BE2C (cell line): ENCODE measurements at regions not wholly inside any gene's neighbourhood (a gene's known extent, or its start where the extent isn't known, plus 50 kb on each side); places are given as distances from the start of the nearest gene placed in this dataset.
A peak's percentile ranks its signal among the peaks of the same experiment; 100 is the strongest.

ENCODE experiments used
- DNase-seq: peaks from one replicate; pipeline ENCODE4 v3.0.0-alpha.2; 2020
- H3K27me3 ChIP-seq: fragments of 250-450 bp; sonication (Bioruptor Pico); 2 replicates; pipeline ENCODE4 v1.5.1; 2020; ENCODE audit warnings: mild to moderate bottlenecking
- H3K36me3 ChIP-seq: fragments of 250-450 bp; sonication (Bioruptor Pico); 2 replicates; pipeline ENCODE4 v1.5.1; 2020; ENCODE audit warnings: mild to moderate bottlenecking
- H3K4me1 ChIP-seq: fragments of 250-450 bp; sonication (Bioruptor Pico); 2 replicates; pipeline ENCODE4 v1.5.1; 2020
- H3K4me3 ChIP-seq: 2 replicates; pipeline ENCODE4 v1.5.1; 2011; ENCODE audit warnings: low read depth, low read length
- H3K9me3 ChIP-seq: fragments of 250-450 bp; sonication (Bioruptor Pico); 2 replicates; pipeline ENCODE4 v1.5.1; 2020
- CTCF ChIP-seq: IDR thresholded peaks from 2 replicates; pipeline ENCODE4 v1.5.1; 2012; ENCODE audit warnings: mild to moderate bottlenecking, low read depth, low read length

GRCh38 chr3:106398891-106399600, 530.2 kb upstream of the CBLB start:
- Histone ChIP-seq H3K9me3 (no peaks in the 10 kb centered on the region), H3K4me3 (no peak overlapping the region), H3K36me3 (no peaks in the 10 kb centered on the region), H3K27me3 (no peaks in the 10 kb centered on the region), H3K4me1 (peaks cover 13% of the 10 kb centered on the region)
- no peak for DNase-seq
- no peak for TF ChIP-seq CTCF

- no peaks in the 10 kb centered on the region for H3K9me3 ChIP-seq
- H3K4me3 ChIP-seq, result no peak overlapping the region
- H3K27me3 ChIP-seq, result no peaks in the 10 kb centered on the region
- TF ChIP-seq CTCF, result no peak
- H3K4me1 ChIP-seq, result peaks cover 15% of the 10 kb centered on the region
- H3K36me3 ChIP-seq, result no peaks in the 10 kb centered on the region
- no peak for DNase-seq
Observed at GRCh38 chr3:106399761-106400160, 530.9 kb upstream of the CBLB start.

- DNase-seq, result no peak
- peaks cover 15% of the 10 kb centered on the region for H3K4me1 ChIP-seq
- H3K9me3 ChIP-seq, result no peaks in the 10 kb centered on the region
- no peaks in the 10 kb centered on the region for H3K36me3 ChIP-seq
- no peak for TF ChIP-seq CTCF
- no peaks in the 10 kb centered on the region for H3K27me3 ChIP-seq
- H3K4me3 ChIP-seq, result no peak overlapping the region
Observed at GRCh38 chr3:106401666-106402490, 533.1 kb upstream of the CBLB start.

GRCh38 chr3:106403371-106404145, 534.7 kb upstream of the CBLB start:
- H3K4me1 ChIP-seq, result peaks cover 15% of the 10 kb centered on the region
- no peaks in the 10 kb centered on the region for H3K9me3 ChIP-seq
- peak; percentile 15 for DNase-seq
- H3K27me3 ChIP-seq, result no peaks in the 10 kb centered on the region
- H3K36me3 ChIP-seq, result no peaks in the 10 kb centered on the region
- H3K4me3 ChIP-seq, result no peak overlapping the region
- TF ChIP-seq CTCF, result no peak

GRCh38 chr3:106413683-106414082, 544.9 kb upstream of the CBLB start:
- no peaks in the 10 kb centered on the region for H3K4me1 ChIP-seq
- H3K4me3 ChIP-seq, result no peak overlapping the region
- no peaks in the 10 kb centered on the region for H3K27me3 ChIP-seq
- DNase-seq, result no peak
- H3K36me3 ChIP-seq, result no peaks in the 10 kb centered on the region
- no peak for TF ChIP-seq CTCF
- no peaks in the 10 kb centered on the region for H3K9me3 ChIP-seq
